HUDEP-2 (cell line): ENCODE measurements at regions not wholly inside any gene's neighbourhood (a gene's known extent, or its start where the extent isn't known, plus 50 kb on each side); places are given as distances from the start of the nearest gene placed in this dataset.
"Not testable (repeated sequence)": the region's sequence is repeated elsewhere in the genome, so short reads cannot be mapped to it uniquely, and the experiment has no call there.

Experiments used
- DNase-seq, 76 experiments: peaks; one replicate each; lab custom pipeline; 2025; ENCODE audit not compliant: unreplicated experiment in 76 of 76; lab: John Stamatoyannopoulos, UW

DNA sequence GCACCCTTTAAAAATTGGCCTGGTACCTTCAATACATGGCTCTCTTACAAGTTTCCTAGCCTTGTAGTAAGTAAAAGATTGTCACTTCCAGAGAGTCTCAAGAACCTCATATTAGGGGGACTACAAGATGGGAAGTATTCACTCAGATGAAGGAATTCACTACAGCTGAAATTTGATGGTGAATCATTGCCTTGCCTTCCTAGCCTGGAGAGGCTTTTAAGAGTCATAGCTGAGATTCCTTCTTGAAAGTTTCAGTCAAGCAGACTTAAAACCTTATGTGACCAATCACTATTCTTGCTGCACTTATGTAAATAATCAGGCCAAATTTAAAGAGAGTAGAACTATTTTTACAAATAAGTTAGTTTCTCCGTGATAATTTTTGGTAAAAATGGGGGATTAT lies 451.6 kb downstream of the TRHDE start:
- no peak for DNase-seq

DNA sequence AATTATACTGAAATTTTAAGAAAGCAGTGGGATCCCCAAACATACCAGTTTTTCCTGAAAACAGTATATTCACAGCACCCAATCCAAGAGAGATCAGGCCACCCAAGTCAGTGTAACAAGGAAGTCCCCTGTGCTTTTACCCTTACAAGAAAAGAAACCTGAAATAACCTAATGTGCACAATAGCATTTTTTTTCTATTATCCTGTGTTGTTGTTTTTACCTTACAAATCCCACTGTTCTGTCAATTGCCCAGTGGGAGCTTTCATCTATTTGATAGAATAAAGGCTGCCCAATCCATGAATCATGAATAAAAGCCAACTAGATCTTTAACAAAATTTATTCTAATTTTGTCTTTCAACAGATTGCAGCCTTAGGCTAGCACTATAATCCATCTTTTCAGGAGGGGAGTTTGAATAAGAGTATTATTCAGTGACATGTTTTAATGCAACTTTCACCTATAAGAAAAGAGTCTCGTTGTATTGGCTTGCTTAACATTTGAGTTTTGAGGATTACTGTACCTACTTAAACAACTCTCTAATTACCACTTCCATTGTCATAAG lies 457.4 kb downstream of the TRHDE start:
- no peak for DNase-seq

DNA sequence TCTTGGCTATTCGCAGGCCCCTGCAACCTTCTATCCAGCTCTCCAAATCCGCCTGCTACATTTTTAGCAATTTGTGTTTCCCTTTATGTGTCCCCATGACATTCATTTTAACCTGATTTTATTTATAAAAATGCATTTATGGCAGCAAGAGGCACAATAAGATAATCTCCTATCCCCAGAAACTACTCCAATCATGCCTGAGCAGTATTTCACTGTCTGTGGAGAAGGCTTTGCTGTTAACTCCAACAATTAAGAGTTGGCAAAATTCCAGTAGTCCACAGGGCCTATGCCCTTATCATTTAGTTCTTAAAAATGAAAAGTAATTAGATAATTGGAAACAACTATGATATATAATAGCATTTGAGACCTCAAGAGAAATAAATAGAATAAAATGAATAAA lies 462.4 kb downstream of the TRHDE start:
- DNase-seq = no peak

DNA sequence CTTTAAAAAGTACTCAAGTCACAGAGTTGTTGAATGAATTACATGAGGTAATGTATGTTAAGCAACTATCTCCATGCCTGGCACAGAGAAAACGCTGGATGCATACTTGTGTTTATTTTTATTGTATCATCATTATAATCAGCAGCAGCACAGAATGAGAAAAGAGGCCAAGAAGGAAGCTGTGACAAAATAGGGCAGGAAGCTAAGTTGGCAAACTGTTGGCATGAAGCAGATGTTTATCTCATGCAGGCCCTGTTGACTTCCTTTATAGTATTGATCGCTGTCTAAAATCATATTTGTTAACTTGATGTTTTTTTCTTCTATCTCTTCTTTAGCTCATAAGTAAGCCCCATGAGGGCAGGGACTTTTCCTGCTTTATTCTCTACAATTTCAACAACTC lies 466.6 kb downstream of the TRHDE start:
- no peak for DNase-seq

DNA sequence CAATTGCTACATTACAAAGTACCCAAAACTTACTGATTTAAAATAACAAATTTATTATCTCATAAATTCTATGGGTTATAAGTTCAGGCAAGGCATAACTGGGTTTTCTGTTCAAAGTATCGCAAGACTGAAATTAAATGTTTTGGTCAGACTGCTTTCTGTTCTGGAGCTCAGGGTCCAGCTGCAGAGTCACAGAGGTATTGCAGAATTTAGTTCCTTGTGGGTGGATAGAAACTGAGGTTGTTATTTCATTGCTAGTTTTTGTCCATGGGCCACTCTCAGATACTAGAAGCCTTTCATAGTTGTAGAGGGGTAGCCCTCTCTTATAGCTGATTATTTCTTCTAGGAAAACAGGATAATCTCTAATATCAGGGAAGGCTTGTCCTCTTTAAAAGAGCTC lies 467.9 kb downstream of the TRHDE start:
- no peak for DNase-seq

DNA sequence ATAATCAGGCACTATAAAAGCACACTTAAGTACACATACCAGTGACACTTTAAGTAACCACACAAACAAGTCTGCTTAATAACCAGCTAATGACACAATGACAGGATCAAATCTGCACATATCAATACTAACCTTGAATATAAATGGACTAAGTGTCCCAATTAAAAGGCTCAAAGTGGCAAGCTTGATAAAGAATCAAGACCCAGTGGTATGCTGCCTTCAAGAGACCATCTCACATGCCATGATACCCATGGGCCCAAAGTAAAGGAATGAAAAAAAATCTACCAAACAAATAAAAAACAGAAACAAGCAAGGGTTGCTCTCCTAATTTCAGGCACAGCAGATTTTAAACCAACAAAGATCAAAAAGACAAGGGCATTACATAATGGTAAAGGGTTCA lies 470.4 kb downstream of the TRHDE start:
- no peak for DNase-seq

DNA sequence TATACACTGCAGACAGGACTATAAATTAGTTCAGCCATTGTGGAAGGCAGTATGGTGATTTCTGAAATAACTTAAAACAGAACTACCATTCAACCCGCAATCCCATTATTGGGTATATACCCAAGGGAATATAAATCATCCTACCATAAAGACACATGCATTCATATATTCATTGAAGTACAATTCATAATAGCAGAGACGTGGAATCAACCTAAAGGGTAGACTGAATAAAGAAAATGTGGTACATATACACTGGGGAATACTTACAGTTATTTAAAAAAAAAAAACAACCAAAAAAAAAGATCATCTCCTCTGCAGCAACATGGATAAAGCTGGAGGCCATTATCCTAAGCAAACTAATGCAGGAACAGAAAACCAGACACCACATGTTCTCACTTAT lies 473.9 kb downstream of the TRHDE start:
- no peak for DNase-seq

DNA sequence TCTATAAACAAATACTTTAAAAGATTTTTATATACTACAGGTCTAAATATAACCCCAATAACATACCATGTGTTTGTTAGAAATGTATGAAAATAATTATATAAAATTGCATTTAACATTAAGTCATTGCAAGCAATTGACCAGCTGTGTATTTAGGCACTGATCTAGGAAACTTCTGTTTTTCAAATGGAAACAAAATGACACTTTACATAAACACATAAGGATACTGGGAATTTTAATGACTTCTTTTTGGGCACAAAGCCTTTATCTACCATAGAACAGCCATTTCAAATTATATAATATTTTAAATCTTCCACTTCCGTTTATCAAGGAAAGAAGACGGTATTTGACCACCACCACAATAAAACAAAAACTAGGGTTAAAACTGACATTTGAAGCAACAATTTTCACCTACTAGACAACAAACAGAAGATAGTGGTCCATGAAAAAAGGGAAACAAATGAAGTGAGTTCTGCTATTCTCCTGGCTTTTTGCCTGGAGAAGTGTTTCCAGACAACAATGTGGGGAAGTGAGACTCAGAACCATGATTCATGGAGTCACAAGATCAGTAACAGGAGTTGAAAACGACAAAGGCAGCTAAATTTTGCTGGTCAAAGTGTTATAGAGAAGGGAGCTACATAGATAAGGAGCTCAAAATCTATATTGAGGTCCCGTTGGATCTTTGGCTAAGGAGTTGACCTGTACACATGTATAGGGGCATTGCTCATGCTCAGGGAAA lies 475.1 kb downstream of the TRHDE start:
- DNase-seq = no peak

DNA sequence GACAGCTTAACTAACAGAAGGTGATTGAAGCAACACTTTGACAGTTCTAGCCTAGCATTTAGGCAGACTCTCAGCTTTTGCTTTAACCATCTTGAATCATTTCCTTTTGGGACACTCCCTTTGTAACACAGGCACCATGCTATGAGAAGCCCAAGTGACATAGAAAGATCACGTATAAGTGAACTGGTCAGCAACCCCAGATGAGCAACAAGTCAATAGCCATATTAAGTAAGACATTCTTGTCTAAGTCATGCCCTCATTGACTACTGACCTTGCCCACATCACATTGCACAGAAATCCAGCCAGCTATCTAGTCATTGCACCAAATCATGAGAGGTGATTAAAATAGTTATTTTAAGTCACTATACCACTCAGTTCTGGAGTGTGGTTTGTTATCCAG lies 476.8 kb downstream of the TRHDE start:
- DNase-seq = no peak

DNA sequence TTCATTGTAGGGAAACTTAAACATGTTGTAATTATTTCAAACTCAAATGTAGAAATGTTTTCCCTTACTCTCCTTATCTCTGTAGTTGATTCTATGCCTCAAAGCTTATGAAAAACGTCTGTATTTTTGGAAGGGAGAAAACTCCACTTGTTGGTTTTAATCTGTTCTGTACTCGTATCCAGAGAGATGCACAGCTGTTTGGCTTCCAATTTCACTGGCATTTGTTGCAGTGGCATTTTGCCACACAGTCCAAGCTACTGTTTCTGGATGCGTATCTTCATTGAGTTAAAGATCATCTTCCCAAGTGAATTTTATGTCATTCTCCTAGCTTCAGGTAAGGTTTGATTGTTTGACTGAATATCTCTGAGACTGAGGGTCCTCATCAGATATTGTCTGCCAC lies 481.4 kb downstream of the TRHDE start:
- no peak for DNase-seq

DNA sequence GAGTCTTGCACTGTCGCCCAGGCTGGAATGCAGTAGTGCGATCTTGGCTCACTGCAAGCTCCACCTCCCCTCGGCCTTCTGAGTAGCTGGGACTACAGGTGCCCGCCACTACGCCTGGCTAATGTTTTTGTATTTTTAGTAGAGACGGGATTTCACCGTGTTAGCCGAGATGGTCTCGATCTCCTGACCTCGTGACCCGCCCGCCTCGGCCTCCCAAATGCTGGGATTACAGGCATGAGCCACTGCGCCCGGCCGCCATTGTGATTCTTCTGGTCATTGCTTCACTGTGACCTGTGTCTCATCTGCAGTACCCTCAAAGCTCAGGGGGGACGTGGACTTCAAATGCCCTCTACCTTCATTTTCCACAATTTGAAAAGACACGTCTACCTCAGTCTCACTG lies 481.9 kb downstream of the TRHDE start:
- not testable (repeated sequence) for DNase-seq

DNA sequence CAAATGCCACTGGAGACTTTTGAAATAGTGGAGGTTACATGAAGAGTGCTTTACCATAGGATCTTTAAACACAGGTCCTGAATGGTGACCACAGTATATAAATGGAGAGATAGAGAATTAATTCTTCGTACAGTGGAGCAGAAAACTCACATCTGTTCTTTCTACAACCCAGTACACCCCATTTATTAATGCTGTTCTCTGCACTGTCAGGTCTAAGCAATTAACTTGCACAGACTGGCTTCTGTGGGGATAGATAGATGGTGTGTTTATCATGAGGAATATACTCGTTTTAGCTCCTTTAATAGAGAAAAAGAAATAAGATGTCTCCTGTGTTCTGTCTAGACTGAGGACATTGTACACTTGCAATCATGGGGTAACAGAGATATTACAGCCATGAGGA lies 494.3 kb downstream of the TRHDE start:
- no peak for DNase-seq

DNA sequence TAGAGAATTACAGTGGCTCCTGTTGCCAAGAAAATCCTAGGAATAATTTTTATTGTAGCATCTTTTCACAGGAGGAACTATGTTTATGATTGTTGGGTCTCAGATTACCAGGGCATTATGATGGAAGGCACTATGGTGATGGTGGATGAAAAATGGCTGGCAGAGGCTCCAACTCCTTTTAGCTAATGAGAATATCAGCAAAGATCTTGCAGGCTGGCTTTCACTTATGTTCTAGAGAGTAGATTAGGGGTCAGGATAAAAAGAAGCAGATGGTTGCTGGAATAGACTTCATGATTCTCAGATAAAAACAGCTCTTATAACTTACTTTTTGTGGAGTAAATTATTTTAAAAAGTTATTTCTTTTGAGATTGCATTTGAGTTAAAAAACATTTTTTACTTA lies 501.9 kb downstream of the TRHDE start:
- no peak for DNase-seq

DNA sequence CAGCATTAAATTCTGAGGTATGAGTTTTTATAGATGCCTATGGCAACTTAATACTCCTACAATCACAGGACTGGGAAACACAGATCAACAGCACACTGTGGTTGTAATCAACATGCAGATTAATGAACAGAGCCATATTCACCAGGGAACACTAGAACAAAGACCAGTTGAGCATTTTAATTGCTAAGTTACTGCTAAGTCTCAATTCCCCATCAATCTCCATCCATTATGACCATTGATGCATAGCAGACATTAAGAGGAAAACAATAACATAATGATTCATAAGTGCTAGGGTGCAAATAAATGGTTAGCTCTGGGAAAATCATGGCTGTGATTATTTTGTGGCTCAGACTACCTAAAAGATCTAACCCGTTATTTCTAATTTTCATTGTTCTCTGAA lies 505.6 kb downstream of the TRHDE start:
- DNase-seq = no peak

DNA sequence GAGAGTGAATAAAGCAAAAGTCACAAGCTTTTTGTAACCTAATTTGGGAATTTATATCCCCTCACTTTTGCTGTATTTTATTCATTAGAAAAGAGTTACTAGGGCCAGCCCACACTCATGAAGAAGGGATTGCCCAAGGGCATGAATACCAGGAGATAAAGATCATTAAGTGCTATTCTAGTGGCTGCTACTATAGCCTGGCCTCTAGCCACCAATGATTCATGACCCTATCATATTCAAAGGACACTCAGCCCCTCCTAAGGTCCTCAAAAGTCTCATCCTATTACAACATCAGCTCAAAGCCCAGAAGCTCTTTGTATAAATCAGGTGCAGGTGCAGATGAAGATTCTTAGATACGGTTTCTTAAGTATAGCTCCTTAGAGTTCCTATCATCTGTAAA lies 518.1 kb downstream of the TRHDE start:
- no peak for DNase-seq

DNA sequence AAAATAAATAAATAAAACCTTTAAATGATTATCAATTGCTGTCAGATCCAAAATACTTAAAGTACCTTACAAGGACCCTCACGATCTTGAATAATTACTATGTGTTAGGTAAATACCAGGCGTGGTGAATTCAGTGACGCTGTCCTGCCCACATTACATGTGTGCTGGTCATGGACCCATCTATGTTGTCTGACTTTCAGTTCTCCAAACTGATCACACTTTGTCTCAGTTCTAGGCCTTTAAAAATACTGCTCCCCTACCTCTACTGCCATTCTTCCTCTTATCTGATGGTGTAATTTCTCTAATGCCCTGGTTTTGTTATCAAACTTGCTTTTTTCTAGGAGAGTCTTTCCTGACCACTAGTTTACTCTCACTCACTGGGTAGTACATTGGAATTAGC lies 520.7 kb downstream of the TRHDE start:
- DNase-seq = no peak

DNA sequence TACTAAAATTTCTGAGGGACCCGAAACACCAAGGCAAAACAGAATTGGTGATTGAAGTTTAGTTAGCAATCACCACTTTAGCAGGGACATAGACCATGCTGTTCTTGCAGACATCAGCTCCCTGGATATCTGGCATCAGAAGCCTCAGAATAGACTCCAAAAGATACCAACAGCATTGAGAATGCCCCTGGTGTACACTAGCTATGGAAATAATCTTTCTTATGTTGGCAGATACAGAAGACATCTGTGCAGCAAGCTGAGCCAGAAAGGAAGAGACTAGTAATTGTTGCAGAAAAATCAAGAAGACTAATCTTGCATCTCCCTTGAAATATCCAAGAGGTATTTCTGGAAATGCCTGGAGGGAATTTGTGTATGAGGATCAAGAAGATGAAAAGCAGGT lies 521.6 kb downstream of the TRHDE start:
- DNase-seq = no peak

DNA sequence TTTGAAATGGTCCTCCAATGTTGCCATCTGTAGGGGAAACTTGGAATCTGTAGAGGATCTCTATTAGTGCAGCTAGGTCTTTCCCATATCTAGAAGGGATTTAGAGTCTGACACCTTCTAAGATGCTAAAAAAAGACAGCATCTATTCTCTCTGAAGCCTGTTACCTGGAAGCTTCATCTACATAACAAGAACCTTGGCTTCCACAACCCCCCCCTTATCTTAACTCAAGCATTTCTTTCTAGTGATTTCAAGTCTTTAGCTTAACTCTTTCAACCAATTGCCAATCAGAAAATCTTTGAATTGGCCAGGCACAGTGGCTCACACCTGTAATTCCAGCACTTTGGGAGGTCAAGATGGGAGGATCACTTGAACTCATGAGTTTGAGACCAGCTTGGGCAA lies 543.3 kb downstream of the TRHDE start:
- no peak for DNase-seq

DNA sequence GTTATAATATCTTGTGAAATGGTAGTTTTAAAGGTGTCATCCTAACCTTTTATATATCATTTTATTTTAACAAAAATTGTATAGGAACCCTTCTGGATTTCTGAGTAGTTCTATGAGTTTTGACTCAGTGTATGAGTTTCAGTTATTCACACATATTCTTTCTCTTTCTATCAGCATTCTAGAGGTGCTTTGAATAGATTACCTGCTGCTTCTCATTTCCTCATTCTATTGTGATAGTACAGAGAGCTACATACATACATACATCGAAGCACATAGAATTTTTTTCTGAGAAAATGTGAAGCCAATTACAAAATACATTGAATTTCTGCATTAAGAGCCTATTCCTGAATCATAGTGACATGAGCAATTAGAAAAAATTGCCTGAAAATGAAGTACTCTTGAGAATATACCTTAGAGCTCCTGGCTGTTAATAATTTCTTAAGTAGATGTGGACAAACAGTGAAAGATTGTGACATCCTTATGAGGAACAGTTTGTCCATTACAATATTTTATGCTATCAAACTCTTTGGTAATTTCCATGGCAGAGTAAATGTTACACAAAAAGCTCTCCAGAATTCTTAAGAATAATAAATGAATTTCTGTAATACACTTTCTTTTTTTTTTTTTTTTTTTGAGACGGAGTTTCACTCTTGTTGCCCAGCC lies 556.6 kb downstream of the TRHDE start:
- no peak for DNase-seq

DNA sequence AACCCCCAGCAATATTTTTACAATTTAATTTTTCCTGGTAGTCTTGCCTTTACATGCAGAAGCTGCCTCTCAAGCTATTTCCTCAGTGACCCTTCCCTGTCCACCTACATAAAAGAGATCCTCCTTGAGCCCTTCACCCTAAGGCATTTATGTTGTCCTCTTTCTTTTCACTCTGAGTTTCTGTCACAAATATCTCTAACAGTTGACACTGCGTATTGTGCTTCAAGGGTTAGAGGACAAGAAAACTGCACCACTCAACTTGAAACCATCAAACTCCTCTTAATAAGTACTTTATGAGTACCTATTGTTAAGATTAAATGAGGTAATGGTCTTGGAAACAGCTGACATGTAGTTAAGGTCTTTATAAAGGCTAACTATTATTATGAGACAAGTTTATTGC lies 557.7 kb downstream of the TRHDE start:
- no peak for DNase-seq

DNA sequence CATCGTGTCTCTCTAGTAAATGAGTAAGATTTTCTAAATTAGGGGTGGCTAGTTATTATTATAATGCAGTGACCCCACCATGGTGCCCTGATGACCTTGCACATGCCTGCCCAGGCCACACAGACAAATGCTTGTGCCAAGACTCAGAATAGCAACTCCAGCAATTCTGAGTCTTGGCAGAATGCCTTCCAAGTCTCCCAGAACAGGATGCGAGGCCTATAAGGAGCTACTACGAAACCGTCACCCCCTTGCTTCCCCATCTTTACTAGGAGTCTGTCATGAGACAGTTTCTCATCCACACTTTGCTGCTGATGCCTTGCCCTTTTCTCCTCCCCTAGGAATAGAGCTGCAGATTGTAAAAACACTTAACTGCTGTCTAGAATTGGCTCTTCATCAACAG lies 559.9 kb downstream of the TRHDE start:
- no peak for DNase-seq

DNA sequence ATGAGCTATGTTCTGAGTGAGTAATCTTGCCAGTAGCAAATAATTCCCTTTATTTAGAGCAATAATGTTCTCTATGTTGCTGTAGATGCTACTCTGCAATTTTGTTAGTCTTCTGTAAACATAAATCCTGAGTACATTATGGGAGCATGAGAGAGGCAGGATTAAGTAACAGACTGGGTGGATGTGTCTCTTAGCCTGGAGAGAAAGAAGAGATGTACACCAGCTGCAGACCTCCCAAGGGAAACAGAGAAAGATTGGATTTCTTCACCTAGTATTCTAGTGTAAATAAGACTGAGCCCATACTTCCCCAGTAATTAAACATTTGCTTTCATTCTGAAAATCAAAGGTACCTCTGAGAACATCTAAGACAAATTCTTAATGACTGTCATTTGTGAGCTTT lies 564.0 kb downstream of the TRHDE start:
- no peak for DNase-seq
